C4-2B (cell line): ENCODE measurements at regions not wholly inside any gene's neighbourhood (a gene's known extent, or its start where the extent isn't known, plus 50 kb on each side); places are given as distances from the start of the nearest gene placed in this dataset.

ENCODE experiments used
- CTCF ChIP-seq: fragments of 450-650 bp; conservative IDR thresholded peaks from 2 replicates; pipeline ENCODE4 v1.5.1; 2017; ENCODE audit warnings: mild to moderate bottlenecking
- ZFX ChIP-seq: fragments of 450-650 bp; IDR thresholded peaks from 2 replicates; pipeline ENCODE4 v1.6.1; 2017

GRCh38 chr3:76083992-76084391, 298.6 kb upstream of the ZNF717 start:
- TF ChIP-seq CTCF: no peak
- no peak for TF ChIP-seq ZFX
